ENCODE measurements at regions not wholly inside any gene's neighbourhood (a gene's known extent, or its start where the extent isn't known, plus 50 kb on each side); places are given as distances from the start of the nearest gene placed in this dataset.

GRCh38 chr5:136423944-136424606, 58.7 kb upstream of the TRPC7 start:
- TF ChIP-seq CTCF (tag by site-specific recombination; IDR thresholded peaks at IDR 0.05): no peak
- TF ChIP-seq ZBTB26 (tag by site-specific recombination; optimal IDR thresholded peaks at IDR 0.05): no peak
- TF ChIP-seq ELK4 (IDR thresholded peaks at IDR 0.05; ENCODE audit: borderline replicate concordance, low read depth, low read length): no peak
- TF ChIP-seq ZBTB11 (tag by site-specific recombination; conservative IDR thresholded peaks at IDR 0.05; ENCODE audit: low read depth): no peak
- no peak for TF ChIP-seq ZSCAN5A (tag by site-specific recombination; IDR thresholded peaks at IDR 0.05)
- TF ChIP-seq ZNF521 (tag by site-specific recombination; IDR thresholded peaks at IDR 0.05): no peak
- no peak for TF ChIP-seq ZNF398 (tag by site-specific recombination; IDR thresholded peaks at IDR 0.05)
- TF ChIP-seq ZNF501 (tag by site-specific recombination; IDR thresholded peaks at IDR 0.05): no peak

Measured in HEK293 (cell line).